HepG2 (cell line): ENCODE measurements at regions not wholly inside any gene's neighbourhood (a gene's known extent, or its start where the extent isn't known, plus 50 kb on each side); places are given as distances from the start of the nearest gene placed in this dataset.

Experiments used
- ATAC-seq: fragments of 200-7000 bp; cut with Tn5 transposase; 3 replicates; pipeline ENCODE4 v1.9.1; 2020; ENCODE audit warnings: mild to moderate bottlenecking, moderate library complexity
- BruUV-seq: library from RNA; stranded (reverse); fragments of 400-500 nt; replicated peaks from 2 replicates; lab custom pipeline; 2021; lab: Mats Ljungman, UMichigan
- CTCF ChIA-PET: fragments of 300-600 bp; formaldehyde crosslinking; extraction: SDS; loops from one replicate; lab custom pipeline; 2021; ENCODE audit warnings: low total read pairs, inconsistent platforms, low intra/inter-chr PET ratio; lab: Yijun Ruan, JAX
- POLR2A ChIA-PET: fragments of 350-600 bp; sonication (Branson Sonifier 250); formaldehyde crosslinking; loops from one replicate; lab custom pipeline; 2020; ENCODE audit warnings: antibody characterized with exemption, inconsistent platforms; lab: Yijun Ruan, JAX
- DNase-seq: peaks from one replicate; pipeline ENCODE4 v3.0.0-alpha.2; 2015; ENCODE audit warnings: low spot score
- FAIRE-seq: peaks from 3 replicates; lab custom pipeline; 2011; peaks lifted over from hg19 to GRCh38; lab: Jason Lieb, UNC
- H2AFZ ChIP-seq: one replicate; pipeline ENCODE4 v1.6.1; 2011; ENCODE audit warnings: low read length, inconsistent platforms
- H3K27ac ChIP-seq: fragments of 300-600 bp; 3 replicates; pipeline ENCODE4 v1.8.0; 2011; ENCODE audit warnings: mixed run types, mild to moderate bottlenecking, mixed read lengths, low read length, inconsistent platforms; ENCODE audit not compliant: insufficient read depth; ENCODE audit errors: extremely low read length
- H3K27me3 ChIP-seq, 2 experiments: fragments of 200-600 bp in 1 of 2; 2 replicates in 1 of 2; 3 replicates in 1 of 2; pipeline versions ENCODE4 v1.6.0 to v1.8.0; 2011; ENCODE audit warnings: low read length in 2 of 2, mild to moderate bottlenecking in 2 of 2, moderate library complexity in 2 of 2, inconsistent platforms in 1 of 2; ENCODE audit not compliant: insufficient read depth in 2 of 2, control insufficient read depth in 1 of 2
- H3K36me3 ChIP-seq, 2 experiments: fragments of 200-600 bp in 1 of 2; replicated peaks in 1 of 2; 2 replicates in 1 of 2; 3 replicates in 1 of 2; pipeline versions ENCODE4 v1.5.1 to v1.8.0; 2011; ENCODE audit warnings: low read length in 2 of 2, inconsistent platforms in 1 of 2; ENCODE audit not compliant: insufficient read depth in 2 of 2, control insufficient read depth in 1 of 2
- H3K4me1 ChIP-seq: 2 replicates; pipeline ENCODE4 v1.5.1; 2012; ENCODE audit warnings: low read length, inconsistent platforms; ENCODE audit not compliant: insufficient read depth
- H3K4me2 ChIP-seq: 2 replicates; pipeline ENCODE4 v1.6.0; 2011; ENCODE audit warnings: low read depth, low read length, inconsistent platforms
- H3K4me3 ChIP-seq, 3 experiments: fragments of 200-600 bp in 1 of 3; sonication (generic), shearing (Covaris generic) in 1 of 3; replicated peaks in 1 of 3; 2 replicates each; pipeline ENCODE4 v1.5.1; 2011 to 2016; ENCODE audit warnings: low read length in 3 of 3, inconsistent platforms in 2 of 3, low read depth in 2 of 3, mild to moderate bottlenecking in 2 of 3, control low read depth in 1 of 3, mixed read lengths in 1 of 3; ENCODE audit not compliant: insufficient read depth in 1 of 3
- H3K79me2 ChIP-seq: one replicate; pipeline ENCODE4 v1.6.1; 2011; ENCODE audit warnings: low read length, inconsistent platforms; ENCODE audit not compliant: insufficient read depth
- H3K9ac ChIP-seq: 2 replicates; pipeline ENCODE4 v1.6.0; 2011; ENCODE audit warnings: mild to moderate bottlenecking, low read depth, low read length, inconsistent platforms; ENCODE audit not compliant: insufficient read depth
- H3K9me3 ChIP-seq: 2 replicates; pipeline ENCODE4 v1.5.1; 2012; ENCODE audit warnings: mild to moderate bottlenecking, low read length
- H4K20me1 ChIP-seq: 2 replicates; pipeline ENCODE4 v1.6.0; 2011; ENCODE audit warnings: inconsistent platforms, mild to moderate bottlenecking, low read length, moderate library complexity; ENCODE audit not compliant: insufficient read depth
- ARHGAP35 ChIP-seq: sonication (generic); formaldehyde crosslinking; IDR thresholded peaks from 2 replicates; pipeline ENCODE4 v1.9.0; 2022; ENCODE audit warnings: mild to moderate bottlenecking, inconsistent platforms, moderate library complexity, missing genetic modification reagents, borderline replicate concordance
- ATF3 ChIP-seq: sonication (generic); formaldehyde crosslinking; IDR thresholded peaks from 2 replicates; pipeline ENCODE4 v1.4.0; 2020; ENCODE audit warnings: missing genetic modification reagents
- IRX3 ChIP-seq: sonication (generic); formaldehyde crosslinking; IDR thresholded peaks from 2 replicates; pipeline ENCODE4 v1.8.1; 2023; ENCODE audit warnings: mild to moderate bottlenecking, low read depth, missing genetic modification reagents, borderline replicate concordance
- PLRG1 ChIP-seq: fragments of 450-650 bp; conservative IDR thresholded peaks from 2 replicates; pipeline ENCODE4 v1.6.1; 2016
- THRA ChIP-seq: sonication (generic); formaldehyde crosslinking; IDR thresholded peaks from 2 replicates; pipeline ENCODE4 v1.4.0; 2020; ENCODE audit warnings: missing genetic modification reagents, borderline replicate concordance
- ZFY ChIP-seq: sonication (generic); formaldehyde crosslinking; IDR thresholded peaks from 2 replicates; pipeline ENCODE4 v1.4.0; 2020; ENCODE audit warnings: missing genetic modification reagents
- ZKSCAN8 ChIP-seq: IDR thresholded peaks from 2 replicates; pipeline ENCODE4 v1.6.1; 2016; ENCODE audit warnings: borderline replicate concordance, missing genetic modification reagents, missing compliant biosample characterization
- ZNF367 ChIP-seq: sonication (generic); formaldehyde crosslinking; IDR thresholded peaks from 2 replicates; pipeline ENCODE4 v1.4.0; 2020; ENCODE audit warnings: missing genetic modification reagents, borderline replicate concordance
- ZNF414 ChIP-seq: sonication (generic); formaldehyde crosslinking; IDR thresholded peaks from 2 replicates; pipeline ENCODE4 v1.5.0; 2020; ENCODE audit warnings: missing genetic modification reagents
- ZNF605 ChIP-seq: sonication (generic); formaldehyde crosslinking; IDR thresholded peaks from 2 replicates; pipeline ENCODE4 v1.8.0; 2022; ENCODE audit warnings: mild to moderate bottlenecking, missing genetic modification reagents
- ZNF615 ChIP-seq: sonication (generic); formaldehyde crosslinking; IDR thresholded peaks from 2 replicates; pipeline ENCODE4 v1.5.0; 2020; ENCODE audit warnings: mild to moderate bottlenecking, missing genetic modification reagents, borderline replicate concordance
- ZNF616 ChIP-seq: sonication (generic); formaldehyde crosslinking; IDR thresholded peaks from 2 replicates; pipeline ENCODE4 v1.5.0; 2020; ENCODE audit warnings: low read depth, mild to moderate bottlenecking, missing genetic modification reagents
- ZNF639 ChIP-seq: conservative IDR thresholded peaks from 2 replicates; pipeline ENCODE4 v1.6.1; 2018; ENCODE audit warnings: missing genetic modification reagents
- ZNF646 ChIP-seq: sonication (generic); formaldehyde crosslinking; IDR thresholded peaks from 2 replicates; pipeline ENCODE4 v1.9.0; 2021; ENCODE audit warnings: mild to moderate bottlenecking, missing genetic modification reagents
- ZNF772 ChIP-seq: sonication (generic); formaldehyde crosslinking; IDR thresholded peaks from 2 replicates; pipeline ENCODE4 v1.5.0; 2020; ENCODE audit warnings: mild to moderate bottlenecking, missing genetic modification reagents
- WGBS: methylation state at CpG from one replicate; pipeline ENCODE4 v1.1.6; 2017; ENCODE audit warnings: low lambda C conversion rate; 5-methylcytosine and 5-hydroxymethylcytosine counted together
- in situ Hi-C: cut with HindIII; loops from 2 replicates; pipeline ENCODE4 v1.10.0; 2017; ENCODE audit warnings: low pct_unique_long_range_greater_than_20kb; ENCODE audit not compliant: extremely low pct_ligation_motif_present
- intact Hi-C: fragments of 100-400 bp; cut with micrococcal nuclease; formaldehyde crosslinking; loops from one replicate; pipeline ENCODE4 v1.10.0; 2022; ENCODE audit not compliant: unreplicated experiment

GRCh38 chr4:147090486-147090885 lies 144.8 kb upstream of the TTC29 start:
- in situ Hi-C loops = loop anchor here (25.0 kb wide), 1 partner anchor 753 kb away; no protein-coding TSS in a partner anchor
- ChIA-PET POLR2A (no interaction called here), CTCF (no interaction called here)
- Histone ChIP-seq H3K4me2 (no peak overlapping the region), H4K20me1 (no peaks in the 10 kb centered on the region), H3K4me1 (no peaks in the 10 kb centered on the region), H3K36me3 (no peaks in the 10 kb centered on the region), H3K27ac (no peak overlapping the region), H3K9me3 (no peaks in the 10 kb centered on the region), H3K79me2 (no peaks in the 10 kb centered on the region), H3K27me3 (no peaks in the 10 kb centered on the region; a peak in 1 of 5 replicates), H3K4me3 (no peak overlapping the region), H2AFZ (no peak overlapping the region), H3K9ac (no peak overlapping the region)
- no peak for TF ChIP-seq IRX3
- TF ChIP-seq ZNF615 (CRISPR knock-in tag) = no peak
- TF ChIP-seq ZNF605 (CRISPR knock-in tag) = no peak
- TF ChIP-seq ATF3 = no peak
- TF ChIP-seq ARHGAP35 (CRISPR knock-in tag) = no peak
- TF ChIP-seq ZNF639 (CRISPR knock-in tag) = no peak
- TF ChIP-seq PLRG1 = no peak
- no peak for TF ChIP-seq ZFY (CRISPR knock-in tag)
- TF ChIP-seq ZNF616 (CRISPR knock-in tag) = no peak
- TF ChIP-seq ZNF646 = no peak
- TF ChIP-seq ZNF414 (CRISPR knock-in tag) = no peak
- no peak for TF ChIP-seq ZNF367 (CRISPR knock-in tag)
- TF ChIP-seq ZKSCAN8 (CRISPR knock-in tag) = no peak
- TF ChIP-seq THRA (CRISPR knock-in tag) = no peak
- TF ChIP-seq ZNF772 (CRISPR knock-in tag) = no peak
- DNase-seq (no peak), ATAC-seq (no peak), FAIRE-seq (no peak)
- WGBS = 26% methylated on average over 5 of the region's 5 CpGs
- intact Hi-C loops = loop anchor here (10.0 kb wide), 1 partner anchor 996 kb away; no protein-coding TSS in a partner anchor
- BruUV-seq = no TSS peak
